ENCODE measurements at regions not wholly inside any gene's neighbourhood (a gene's known extent, or its start where the extent isn't known, plus 50 kb on each side); places are given as distances from the start of the nearest gene placed in this dataset.

- no peak for DNase-seq (ENCODE audit: low read depth)
Measured at GRCh38 chr12:74985986-74986319, 223.7 kb downstream of the KCNC2 start.

- no peak for DNase-seq (ENCODE audit: low read depth)
Measured at GRCh38 chr12:74988156-74988555, 221.5 kb downstream of the KCNC2 start.
